HUES6 (cell line): ENCODE measurements at regions not wholly inside any gene's neighbourhood (a gene's known extent, or its start where the extent isn't known, plus 50 kb on each side); places are given as distances from the start of the nearest gene placed in this dataset.
"Not testable (repeated sequence)": the region's sequence is repeated elsewhere in the genome, so short reads cannot be mapped to it uniquely, and the experiment has no call there.

Experiments
- H3K27ac ChIP-seq: 2 replicates; pipeline ENCODE4 v1.7.0; 2013; ENCODE audit warnings: low read depth, mild to moderate bottlenecking, low read length, inconsistent platforms
- H3K27me3 ChIP-seq: 2 replicates; pipeline ENCODE4 v1.6.1; 2013; ENCODE audit warnings: low read length; ENCODE audit not compliant: control insufficient read depth, insufficient read depth
- H3K36me3 ChIP-seq: 2 replicates; pipeline ENCODE4 v1.6.1; 2013; ENCODE audit warnings: low read length; ENCODE audit not compliant: control insufficient read depth, insufficient read depth
- H3K4me1 ChIP-seq: 2 replicates; pipeline ENCODE4 v1.6.1; 2013; ENCODE audit warnings: low read length; ENCODE audit not compliant: control insufficient read depth, insufficient read depth
- H3K4me3 ChIP-seq: 2 replicates; pipeline ENCODE4 v1.5.1; 2013; ENCODE audit warnings: low read depth, low read length
- H3K9ac ChIP-seq: one replicate; pipeline ENCODE4 v1.6.1; 2013; ENCODE audit warnings: mild to moderate bottlenecking, low read length
- H3K9me3 ChIP-seq: 2 replicates; pipeline ENCODE4 v1.6.1; 2013; ENCODE audit warnings: low read depth, low read length; ENCODE audit not compliant: control insufficient read depth, insufficient read depth

DNA sequence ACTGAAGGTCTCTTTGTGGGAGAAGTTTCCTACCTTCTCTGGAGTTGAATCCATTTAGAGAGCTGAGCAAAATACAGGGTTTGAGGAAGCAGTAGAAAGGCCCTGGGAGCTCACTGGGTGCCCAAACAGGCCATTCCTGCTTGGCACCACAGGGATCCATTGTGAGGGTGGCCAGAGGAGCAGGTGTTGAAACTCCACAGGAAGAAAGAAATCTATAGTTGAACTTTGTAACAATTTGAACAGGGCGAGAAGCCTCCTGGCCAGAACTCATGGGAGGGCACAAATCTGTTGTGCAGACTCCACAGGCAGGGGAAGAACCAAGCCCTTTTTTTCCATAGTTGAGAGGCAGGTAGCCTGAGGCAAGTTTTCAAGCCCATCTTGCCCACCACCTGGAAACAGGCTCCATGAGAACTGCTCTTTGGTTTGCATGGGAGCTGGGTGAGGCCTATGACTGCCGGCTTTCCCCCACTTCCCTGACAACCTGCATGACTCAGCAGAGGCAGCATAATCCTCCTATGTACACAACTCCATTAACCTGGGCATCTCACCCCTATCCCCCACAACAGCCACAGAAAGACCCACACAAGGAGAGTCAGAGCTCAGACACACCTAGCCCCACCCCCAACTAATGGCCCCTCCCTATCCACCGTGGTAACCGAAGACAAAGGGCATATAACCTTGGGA is 1053.0 kb downstream of the TSN start:
- Histone ChIP-seq H3K4me1 (no peaks in the 10 kb centered on the region), H3K27me3 (no peaks in the 10 kb centered on the region), H3K4me3 (no peak overlapping the region), H3K27ac (no peak overlapping the region), H3K9me3 (0 out of 2 replicates have a peak, but pooled peaks cover 5% of the 10 kb centered on the region), H3K9ac (no peak overlapping the region), H3K36me3 (no peaks in the 10 kb centered on the region)

DNA sequence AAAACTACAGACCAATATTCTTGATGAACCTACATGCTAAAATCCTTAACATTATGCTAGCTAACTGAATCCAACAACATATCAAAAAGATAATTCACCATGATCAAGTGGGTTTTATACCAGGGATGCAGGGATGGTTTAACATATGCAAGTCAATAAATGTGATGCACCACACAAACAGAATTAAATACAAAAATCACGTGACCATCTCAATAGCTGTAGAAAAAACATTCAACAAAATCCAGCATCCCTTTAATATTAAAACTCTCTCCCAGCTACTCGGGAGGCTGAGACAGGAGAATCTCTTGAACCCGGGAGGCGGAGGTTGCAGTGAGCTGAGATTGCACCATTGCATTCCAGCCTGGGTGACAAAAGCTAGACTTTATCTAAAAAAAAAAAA is 1056.8 kb downstream of the TSN start:
- H3K9me3 ChIP-seq, H3K27ac ChIP-seq, H3K4me3 ChIP-seq, H3K36me3 ChIP-seq, H3K9ac ChIP-seq, H3K27me3 ChIP-seq, H3K4me1 ChIP-seq: not testable (repeated sequence)

DNA sequence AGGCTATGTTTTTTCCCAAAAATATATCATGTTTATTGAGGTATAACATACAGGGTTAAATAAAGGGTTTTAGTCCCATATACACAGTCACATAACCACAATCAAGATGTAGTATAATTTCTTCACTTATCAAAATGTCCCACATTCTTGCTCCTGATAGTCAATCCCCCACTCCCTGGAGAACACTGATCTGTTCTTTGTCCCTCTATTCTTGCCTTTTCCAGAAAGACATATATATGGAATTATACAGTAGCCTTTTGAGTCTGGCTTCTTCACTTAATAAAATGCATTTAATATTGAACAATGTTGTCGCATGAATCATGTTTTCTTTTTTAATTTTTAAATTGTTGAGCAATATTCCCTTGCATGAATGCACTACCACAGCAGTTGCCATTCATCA is 1059.7 kb downstream of the TSN start:
- Histone ChIP-seq H3K27me3 (no peaks in the 10 kb centered on the region), H3K27ac (no peak overlapping the region), H3K9me3 (no peaks in the 10 kb centered on the region), H3K4me3 (no peak overlapping the region), H3K4me1 (no peaks in the 10 kb centered on the region), H3K36me3 (no peaks in the 10 kb centered on the region), H3K9ac (no peak overlapping the region)

DNA sequence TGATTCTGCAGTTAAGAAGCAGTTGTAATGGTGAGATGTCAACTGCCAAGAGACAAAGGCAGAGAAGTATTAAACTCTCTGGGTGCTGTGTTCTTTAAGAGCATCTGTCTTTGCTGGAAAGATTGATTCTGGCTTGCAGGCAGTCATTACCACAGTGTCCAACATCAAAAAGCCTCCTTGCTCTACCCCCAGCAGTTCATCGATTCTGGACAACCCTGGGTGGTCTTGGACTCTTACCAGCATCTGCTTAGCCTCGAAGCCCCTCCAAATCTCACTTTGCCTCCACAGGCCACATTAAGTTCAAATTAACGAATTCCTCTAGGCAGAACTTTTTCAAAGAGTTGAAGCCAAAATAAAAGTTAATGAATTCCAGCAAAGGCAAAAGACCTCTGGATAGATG is 1061.4 kb downstream of the TSN start:
- Histone ChIP-seq H3K9me3 (no peaks in the 10 kb centered on the region), H3K36me3 (no peaks in the 10 kb centered on the region), H3K27me3 (no peaks in the 10 kb centered on the region), H3K9ac (no peak overlapping the region), H3K27ac (no peak overlapping the region), H3K4me3 (no peak overlapping the region), H3K4me1 (no peaks in the 10 kb centered on the region)

DNA sequence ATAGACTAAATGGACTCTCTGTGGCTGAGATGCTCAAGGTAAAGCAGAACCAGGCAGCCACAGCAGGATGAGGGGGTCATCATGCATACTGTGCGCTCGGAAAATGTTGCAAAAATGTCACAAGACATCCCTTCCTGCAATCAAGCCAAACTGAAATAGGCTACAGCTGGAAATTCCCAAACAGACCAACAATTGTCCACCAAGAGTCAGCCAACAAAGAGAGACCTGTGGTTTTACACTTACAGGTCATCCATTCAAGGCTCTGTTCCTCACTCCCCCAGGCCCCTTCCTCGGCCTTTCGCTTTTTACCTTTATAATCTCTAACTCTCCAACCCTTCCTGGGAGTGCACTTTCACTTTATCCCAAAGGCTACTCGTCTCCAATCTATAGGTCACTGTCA is 1066.9 kb downstream of the TSN start:
- Histone ChIP-seq H3K27ac (no peak overlapping the region), H3K4me1 (no peaks in the 10 kb centered on the region), H3K27me3 (no peaks in the 10 kb centered on the region), H3K4me3 (no peak overlapping the region), H3K36me3 (no peaks in the 10 kb centered on the region), H3K9ac (no peak overlapping the region), H3K9me3 (no peaks in the 10 kb centered on the region)

DNA sequence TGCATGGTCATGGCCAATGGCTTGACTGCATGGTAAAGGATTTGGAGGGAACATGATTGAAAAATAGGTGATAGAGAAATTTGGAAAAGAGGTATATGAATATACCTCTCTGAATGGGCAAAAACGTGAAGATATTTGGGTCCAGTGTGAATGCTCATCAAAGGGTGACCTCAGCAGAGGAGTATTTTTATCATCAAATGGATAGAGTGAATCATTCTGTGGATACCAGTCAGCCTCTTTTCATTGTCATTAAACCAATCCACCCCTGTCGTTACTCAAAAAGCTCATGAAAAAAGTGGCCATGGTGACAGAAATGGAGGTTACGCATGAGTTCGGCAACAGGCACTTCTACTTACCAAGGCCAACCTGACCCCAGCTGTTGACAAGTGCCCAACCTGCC is 1074.7 kb downstream of the TSN start:
- Histone ChIP-seq H3K9me3 (no peaks in the 10 kb centered on the region), H3K9ac (no peak overlapping the region), H3K4me3 (no peak overlapping the region), H3K27ac (no peak overlapping the region), H3K36me3 (no peaks in the 10 kb centered on the region), H3K27me3 (no peaks in the 10 kb centered on the region), H3K4me1 (no peaks in the 10 kb centered on the region)

DNA sequence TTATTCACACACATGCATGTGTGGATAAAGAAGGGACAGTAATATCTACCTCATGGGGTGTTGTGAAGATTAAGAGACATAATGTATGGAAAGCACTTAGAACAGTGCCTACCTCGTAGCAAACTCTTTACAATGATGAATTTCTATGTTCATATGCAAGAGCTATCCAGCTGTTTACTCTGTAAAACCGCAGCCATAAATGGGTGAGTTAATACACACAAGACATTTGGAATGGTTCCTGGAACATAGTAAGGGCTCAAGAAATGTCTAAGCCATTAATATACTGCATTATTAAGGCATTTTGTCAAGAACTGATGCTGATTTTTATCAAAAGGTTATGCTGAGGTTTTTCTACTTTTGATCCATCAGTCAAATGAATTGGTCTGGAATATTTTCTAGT is 1076.2 kb downstream of the TSN start:
- no peak overlapping the region for H3K9ac ChIP-seq
- no peaks in the 10 kb centered on the region for H3K9me3 ChIP-seq
- no peak overlapping the region for H3K27ac ChIP-seq

DNA sequence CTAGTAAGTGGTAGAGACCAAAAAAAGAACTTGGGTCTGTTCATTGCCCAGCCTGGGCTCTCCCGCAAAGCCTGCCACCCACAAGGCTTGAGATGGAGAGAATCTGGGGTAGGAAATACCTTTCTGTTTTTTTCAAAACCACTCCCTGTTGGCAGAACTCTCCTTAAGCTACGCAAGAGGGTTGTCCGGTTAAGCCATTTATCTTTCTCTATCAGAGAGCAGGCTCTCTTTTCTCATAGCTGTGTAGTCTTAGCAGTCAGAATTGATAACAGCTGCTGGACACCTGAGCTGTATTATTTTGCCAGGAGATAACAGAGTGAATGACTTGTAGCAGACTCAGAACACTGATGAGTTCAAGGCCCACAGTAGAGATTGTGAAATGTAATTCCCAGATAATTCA is 1088.1 kb downstream of the TSN start:
- H3K9me3 ChIP-seq: no peaks in the 10 kb centered on the region
- no peaks in the 10 kb centered on the region for H3K27me3 ChIP-seq
- H3K27ac ChIP-seq: no peak overlapping the region
- H3K9ac ChIP-seq: no peak overlapping the region
- H3K36me3 ChIP-seq: no peaks in the 10 kb centered on the region
- H3K4me3 ChIP-seq: no peak overlapping the region
- no peaks in the 10 kb centered on the region for H3K4me1 ChIP-seq

More for the DNA sequence above, 1076.2 kb downstream of the TSN start:
- Histone ChIP-seq H3K27me3 (no peaks in the 10 kb centered on the region), H3K4me3 (no peak overlapping the region), H3K4me1 (no peaks in the 10 kb centered on the region), H3K36me3 (no peaks in the 10 kb centered on the region)

DNA sequence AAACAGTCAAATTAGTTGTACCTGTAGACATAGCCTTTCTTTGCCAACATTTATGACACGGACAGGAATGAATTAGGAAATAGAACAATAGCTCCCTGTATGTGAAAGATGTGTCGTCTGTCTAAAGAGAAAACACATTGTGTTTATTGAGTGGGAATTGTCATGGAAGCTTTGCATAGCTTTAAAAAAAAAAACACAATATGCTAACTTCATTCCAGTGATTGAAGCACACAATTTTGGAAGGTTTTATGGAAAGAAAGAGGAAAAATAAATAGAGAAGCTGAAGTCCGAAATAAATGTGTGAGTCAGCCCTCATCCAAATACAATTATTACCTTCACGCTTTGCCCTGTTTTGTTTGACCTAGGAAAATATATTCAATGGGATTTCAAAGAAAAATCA is 1095.7 kb downstream of the TSN start:
- no peak overlapping the region for H3K9ac ChIP-seq
- no peaks in the 10 kb centered on the region for H3K9me3 ChIP-seq
- H3K4me1 ChIP-seq: no peaks in the 10 kb centered on the region
- H3K27me3 ChIP-seq: no peaks in the 10 kb centered on the region
- no peaks in the 10 kb centered on the region for H3K36me3 ChIP-seq
- H3K27ac ChIP-seq: no peak overlapping the region
- no peak overlapping the region for H3K4me3 ChIP-seq

DNA sequence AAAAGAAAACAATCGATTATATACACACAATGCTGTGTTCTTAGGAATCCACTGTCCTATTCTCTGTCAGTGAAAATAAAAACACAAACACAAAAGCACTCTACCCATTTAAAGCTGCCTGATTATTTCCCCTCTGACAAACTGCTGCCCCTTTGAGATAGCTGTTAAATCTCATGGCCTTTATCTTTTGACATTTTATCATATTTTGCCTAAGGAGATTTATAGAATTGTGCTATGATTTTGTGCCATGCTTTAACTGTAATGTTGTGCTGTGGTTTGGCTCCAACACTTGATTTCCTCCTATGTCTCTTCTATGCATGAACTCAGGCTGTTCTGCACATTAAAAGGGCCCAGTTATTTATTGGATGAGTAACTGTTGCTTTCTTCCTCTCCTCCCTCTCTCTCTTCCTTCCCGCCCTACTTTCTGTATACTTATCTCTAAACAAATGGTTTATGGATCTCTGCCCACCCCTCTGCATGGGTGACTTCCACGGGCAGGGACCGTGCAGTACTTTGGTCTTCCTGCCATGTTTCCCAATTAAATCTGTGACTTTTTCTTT is 1096.6 kb downstream of the TSN start:
- H3K4me3 ChIP-seq: no peak overlapping the region
- H3K9ac ChIP-seq: no peak overlapping the region
- no peaks in the 10 kb centered on the region for H3K36me3 ChIP-seq
- no peak overlapping the region for H3K27ac ChIP-seq
- H3K9me3 ChIP-seq: no peaks in the 10 kb centered on the region
- H3K27me3 ChIP-seq: no peaks in the 10 kb centered on the region
- H3K4me1 ChIP-seq: no peaks in the 10 kb centered on the region

DNA sequence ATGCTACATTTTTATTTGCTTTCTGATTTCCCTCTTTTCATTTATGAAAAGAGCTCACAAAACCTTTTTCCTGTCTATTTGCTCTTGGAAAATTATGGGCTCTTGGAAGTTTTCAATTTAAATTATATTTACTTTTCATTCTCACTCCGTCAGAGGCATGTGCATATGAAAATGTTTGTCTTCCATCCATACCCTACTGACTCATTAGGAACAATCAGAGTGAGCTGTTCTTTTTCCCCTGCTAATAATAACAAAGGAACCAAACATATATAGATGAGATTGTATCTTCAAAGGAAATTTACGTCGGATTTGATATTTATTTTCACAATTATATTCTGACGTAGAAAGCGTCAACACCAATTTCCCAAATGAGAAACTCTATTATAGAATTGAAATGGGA is 1101.2 kb downstream of the TSN start:
- Histone ChIP-seq H3K27me3 (no peaks in the 10 kb centered on the region), H3K9ac (no peak overlapping the region), H3K36me3 (no peaks in the 10 kb centered on the region), H3K4me3 (no peak overlapping the region), H3K27ac (no peak overlapping the region), H3K4me1 (0 out of 2 replicates have a peak, but pooled peaks cover 7% of the 10 kb centered on the region), H3K9me3 (no peaks in the 10 kb centered on the region)
